ENCODE measurements at regions not wholly inside any gene's neighbourhood (a gene's known extent, or its start where the extent isn't known, plus 50 kb on each side); places are given as distances from the start of the nearest gene placed in this dataset.

GRCh38 chrX:35288657-35289056 lies 346.1 kb downstream of the FAM47B start:
- TF ChIP-seq, protein P1, sequence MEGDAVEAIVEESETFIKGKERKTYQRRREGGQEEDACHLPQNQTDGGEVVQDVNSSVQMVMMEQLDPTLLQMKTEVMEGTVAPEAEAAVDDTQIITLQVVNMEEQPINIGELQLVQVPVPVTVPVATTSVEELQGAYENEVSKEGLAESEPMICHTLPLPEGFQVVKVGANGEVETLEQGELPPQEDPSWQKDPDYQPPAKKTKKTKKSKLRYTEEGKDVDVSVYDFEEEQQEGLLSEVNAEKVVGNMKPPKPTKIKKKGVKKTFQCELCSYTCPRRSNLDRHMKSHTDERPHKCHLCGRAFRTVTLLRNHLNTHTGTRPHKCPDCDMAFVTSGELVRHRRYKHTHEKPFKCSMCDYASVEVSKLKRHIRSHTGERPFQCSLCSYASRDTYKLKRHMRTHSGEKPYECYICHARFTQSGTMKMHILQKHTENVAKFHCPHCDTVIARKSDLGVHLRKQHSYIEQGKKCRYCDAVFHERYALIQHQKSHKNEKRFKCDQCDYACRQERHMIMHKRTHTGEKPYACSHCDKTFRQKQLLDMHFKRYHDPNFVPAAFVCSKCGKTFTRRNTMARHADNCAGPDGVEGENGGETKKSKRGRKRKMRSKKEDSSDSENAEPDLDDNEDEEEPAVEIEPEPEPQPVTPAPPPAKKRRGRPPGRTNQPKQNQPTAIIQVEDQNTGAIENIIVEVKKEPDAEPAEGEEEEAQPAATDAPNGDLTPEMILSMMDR (IDR thresholded peaks at IDR 0.05): no peak
- TF ChIP-seq POLR2A (IDR thresholded peaks at IDR 0.05) (no peak), POLR2AphosphoS5 (IDR thresholded peaks at IDR 0.05) (no peak)

All from prostate gland (tissue), 2 donors.